ENCODE measurements at regions not wholly inside any gene's neighbourhood (a gene's known extent, or its start where the extent isn't known, plus 50 kb on each side); places are given as distances from the start of the nearest gene placed in this dataset.
"Not testable (repeated sequence)": the region's sequence is repeated elsewhere in the genome, so short reads cannot be mapped to it uniquely, and the experiment has no call there.

- TF ChIP-seq MXD4 (CRISPR knock-in tag; IDR thresholded peaks at IDR 0.05; ENCODE audit: borderline replicate concordance); IRF1 (CRISPR knock-in tag; IDR thresholded peaks at IDR 0.05); CTCF (IDR thresholded peaks at IDR 0.05); SMAD3 (CRISPR knock-in tag; IDR thresholded peaks at IDR 0.05; ENCODE audit: borderline replicate concordance); SP1 (CRISPR knock-in tag; conservative IDR thresholded peaks at IDR 0.05); NFATC4 (CRISPR knock-in tag; IDR thresholded peaks at IDR 0.05); JUN (CRISPR knock-in tag; IDR thresholded peaks at IDR 0.05); ATF3 (CRISPR knock-in tag; conservative IDR thresholded peaks at IDR 0.05); AFF4 (CRISPR knock-in tag; IDR thresholded peaks at IDR 0.05; ENCODE audit: borderline replicate concordance); FOXP4 (CRISPR knock-in tag; IDR thresholded peaks at IDR 0.05); GRHL2 (CRISPR knock-in tag; IDR thresholded peaks at IDR 0.05; ENCODE audit: insufficient replicate concordance, severe bottlenecking): not testable (repeated sequence)
Measured at GRCh38 chr3:137595415-137595814, 168.7 kb upstream of the SOX14 start.

Measured in WTC11 (cell line).